AG04450 (cell line): ENCODE measurements at regions not wholly inside any gene's neighbourhood (a gene's known extent, or its start where the extent isn't known, plus 50 kb on each side); places are given as distances from the start of the nearest gene placed in this dataset.
"Not testable (repeated sequence)": the region's sequence is repeated elsewhere in the genome, so short reads cannot be mapped to it uniquely, and the experiment has no call there.

Source experiments
- CTCF ChIA-PET: fragments of 300-600, 350-600 bp; formaldehyde crosslinking; extraction: SDS; loops from one replicate; lab custom pipeline; 2022; ENCODE audit warnings: antibody characterized with exemption, inconsistent platforms; lab: Charles Lee
- POLR2A ChIA-PET: fragments of 350-600 bp; formaldehyde crosslinking; extraction: SDS; loops from one replicate; lab custom pipeline; 2021; ENCODE audit warnings: antibody characterized with exemption, inconsistent platforms; lab: Yijun Ruan, JAX
- DNase-seq: peaks from one replicate; pipeline ENCODE4 v3.0.0-alpha.2; 2011; ENCODE audit warnings: low read depth, low spot score
- H3K27ac ChIP-seq: one replicate; pipeline ENCODE4 v1.5.1; 2012; ENCODE audit warnings: low read depth, low read length, control low read depth
- H3K27me3 ChIP-seq: one replicate; pipeline ENCODE4 v1.6.0; 2012; ENCODE audit warnings: low read length; ENCODE audit not compliant: control insufficient read depth, insufficient read depth
- H3K4me3 ChIP-seq: 2 replicates; pipeline ENCODE4 v1.5.1; 2011; ENCODE audit warnings: mild to moderate bottlenecking, low read depth, low read length, control low read depth
- H3K9me3 ChIP-seq: 2 replicates; pipeline ENCODE4 v1.5.1; 2012; ENCODE audit warnings: low read length; ENCODE audit not compliant: control insufficient read depth, insufficient read depth
- CTCF ChIP-seq: IDR thresholded peaks from 2 replicates; pipeline ENCODE4 v1.5.1; 2011; ENCODE audit warnings: low read depth, low read length, control low read depth, inconsistent platforms

DNA sequence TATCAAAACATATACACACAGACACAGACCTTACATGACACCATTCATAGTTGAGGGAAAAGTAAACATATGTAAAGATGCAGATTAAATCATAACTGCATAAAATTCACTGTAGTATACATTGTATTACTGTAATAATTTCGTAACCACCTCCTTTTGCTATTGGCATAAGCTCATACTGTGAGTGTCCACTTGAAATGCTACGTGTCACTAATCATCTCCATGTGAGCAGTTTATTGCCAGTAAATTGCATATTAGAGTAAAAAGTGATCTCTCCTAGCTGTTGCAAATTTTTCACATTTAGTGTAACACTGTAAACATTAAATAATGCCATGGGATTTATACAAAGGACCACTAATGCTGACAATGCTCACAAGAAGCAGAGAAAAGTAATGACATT is 256.7 kb upstream of the GNPDA2 start:
- Histone ChIP-seq H3K4me3 (no peak overlapping the region), H3K9me3 (peaks cover 5% of the 10 kb centered on the region; the same call in 1 of the 2 replicates), H3K27me3 (no peaks in the 10 kb centered on the region), H3K27ac (no peak overlapping the region)
- TF ChIP-seq CTCF: no peak
- no peak for DNase-seq
- POLR2A ChIA-PET: no interaction called here
- CTCF ChIA-PET: no interaction called here

- no peak for DNase-seq
- ChIA-PET CTCF (no interaction called here), POLR2A (no interaction called here)
- Histone ChIP-seq H3K9me3 (no peaks in the 10 kb centered on the region), H3K27me3 (no peaks in the 10 kb centered on the region), H3K27ac (no peak overlapping the region), H3K4me3 (no peak overlapping the region)
- no peak for TF ChIP-seq CTCF
These were observed 251.7 kb upstream of the GNPDA2 start for GRCh38 chr4:44978020-44978419.

DNA sequence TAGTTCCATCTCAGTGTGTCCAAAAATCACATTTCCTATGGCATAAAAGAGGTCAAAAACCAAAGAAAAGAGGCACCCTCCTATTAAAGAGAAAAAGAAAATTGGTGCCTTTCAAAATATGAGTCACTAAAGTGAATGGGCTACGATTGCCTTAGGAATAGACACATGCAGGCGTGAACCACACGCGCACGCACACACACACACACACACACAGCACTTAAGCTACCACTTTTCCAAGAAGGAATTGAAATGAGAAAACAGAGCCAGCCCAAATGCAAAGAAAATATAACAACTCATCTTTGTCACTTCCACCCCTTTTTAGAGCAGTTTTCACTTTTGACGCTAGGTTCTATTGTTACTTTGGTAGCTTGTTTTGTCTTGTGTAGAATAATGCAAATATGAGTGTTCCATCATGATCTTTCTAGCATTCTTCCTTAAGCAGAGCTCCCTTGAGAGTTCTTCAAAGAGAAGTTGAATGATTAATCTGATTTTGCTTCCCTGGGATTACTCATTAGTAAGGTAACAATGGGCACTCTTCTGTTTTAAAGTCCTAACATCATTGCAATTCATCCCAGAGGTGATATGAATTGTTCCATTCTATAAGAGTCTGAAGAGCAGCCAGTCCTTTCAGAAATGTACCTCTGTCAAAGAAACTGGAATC is 239.2 kb upstream of the GNPDA2 start:
- H3K9me3 ChIP-seq: peaks cover 13% of the 10 kb centered on the region
- no peak overlapping the region for H3K27ac ChIP-seq
- no peak overlapping the region for H3K4me3 ChIP-seq
- H3K27me3 ChIP-seq: no peaks in the 10 kb centered on the region
- TF ChIP-seq CTCF: no peak
- DNase-seq: no peak
- ChIA-PET CTCF (no interaction called here), POLR2A (no interaction called here)

GRCh38 chr4:44964086-44964485 is 237.7 kb upstream of the GNPDA2 start:
- H3K27me3 ChIP-seq, H3K4me3 ChIP-seq, H3K27ac ChIP-seq, POLR2A ChIA-PET, CTCF ChIA-PET, DNase-seq: not testable (repeated sequence)
- peaks cover 13% of the 10 kb centered on the region for H3K9me3 ChIP-seq

DNA sequence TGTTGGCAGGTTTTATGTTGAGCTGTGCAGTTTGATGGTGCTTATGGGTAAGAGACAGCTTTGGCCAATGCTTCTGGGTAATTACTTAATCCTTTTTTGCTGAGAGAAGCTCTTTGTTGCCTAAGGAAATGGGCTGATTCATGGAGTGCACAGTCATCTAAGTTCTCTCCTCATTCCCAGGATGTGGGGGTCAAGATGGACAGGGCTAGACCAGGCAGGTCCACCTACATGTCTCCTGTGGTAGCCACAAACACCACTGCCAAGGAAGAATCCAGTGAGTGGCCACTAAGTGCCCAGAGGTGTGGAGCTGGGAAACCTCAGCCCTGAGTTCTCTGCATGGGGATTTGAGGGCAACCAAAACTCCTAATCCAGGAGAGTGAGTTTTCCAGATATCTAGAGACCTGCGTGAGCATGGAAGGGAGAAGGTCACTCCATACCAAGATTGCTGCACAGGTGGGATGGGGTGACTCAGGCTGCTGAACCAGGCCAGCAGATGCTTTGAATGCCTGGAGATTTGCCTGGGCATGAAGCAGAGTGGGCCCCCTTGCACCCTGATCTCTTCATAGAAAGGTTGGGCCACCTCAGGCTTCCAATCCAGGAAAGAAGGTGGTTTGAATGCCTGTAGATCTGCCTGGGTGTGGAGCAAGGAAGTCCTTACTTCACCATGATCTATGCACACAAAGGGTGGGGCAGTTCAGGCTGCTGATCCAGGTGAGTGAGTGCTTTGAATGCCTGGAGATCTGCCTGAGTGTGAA is 234.8 kb upstream of the GNPDA2 start:
- Histone ChIP-seq H3K27ac (no peak overlapping the region), H3K4me3 (no peak overlapping the region), H3K27me3 (no peaks in the 10 kb centered on the region), H3K9me3 (peaks cover 13% of the 10 kb centered on the region)
- ChIA-PET CTCF (no interaction called here), POLR2A (no interaction called here)
- DNase-seq: no peak
- TF ChIP-seq CTCF: no peak
